Stimulated activated naive CD4-positive, alpha-beta T cell treated with Interleukin-2 at 50 U/mL for 16 hours (primary cell): ENCODE measurements at regions not wholly inside any gene's neighbourhood (a gene's known extent, or its start where the extent isn't known, plus 50 kb on each side); places are given as distances from the start of the nearest gene placed in this dataset.

ENCODE experiments used
- DNase-seq: peaks from one replicate; lab custom pipeline; 2025; lab: John Stamatoyannopoulos, UW

- no peak for DNase-seq
Measured at GRCh38 chr2:126599062-126599461, 56.9 kb upstream of the GYPC start.

- no peak for DNase-seq
Measured at GRCh38 chr2:126600742-126601141, 55.2 kb upstream of the GYPC start.

GRCh38 chr2:126602334-126602733, 53.6 kb upstream of the GYPC start:
- DNase-seq, result no peak
